Neutrophil (primary cell): ENCODE measurements at regions not wholly inside any gene's neighbourhood (a gene's known extent, or its start where the extent isn't known, plus 50 kb on each side); places are given as distances from the start of the nearest gene placed in this dataset.

Source experiments
- H3K27ac ChIP-seq: fragments of 200-600 bp; sonication (generic); 2 replicates; pipeline ENCODE4 v1.5.1; 2016; ENCODE audit warnings: mild to moderate bottlenecking, moderate library complexity
- H3K27me3 ChIP-seq: fragments of 200-600 bp; sonication (generic); 2 replicates; pipeline ENCODE4 v1.6.0; 2016; ENCODE audit warnings: mild to moderate bottlenecking
- H3K36me3 ChIP-seq: fragments of 200-600 bp; sonication (generic); 2 replicates; pipeline ENCODE4 v1.5.1; 2017
- H3K4me1 ChIP-seq, 2 experiments: fragments of 200-600 bp in 1 of 2; sonication (generic) in 1 of 2; 1 replicate in 1 of 2; 2 replicates in 1 of 2; pipeline versions ENCODE4 v1.5.1 to v1.6.1; 2013 to 2016; ENCODE audit warnings: low read depth in 1 of 2, low read length in 1 of 2, mild to moderate bottlenecking in 1 of 2, moderate library complexity in 1 of 2; ENCODE audit not compliant: control insufficient read depth in 1 of 2, insufficient read depth in 1 of 2
- H3K4me3 ChIP-seq, 2 experiments: fragments of 200-600 bp in 1 of 2; sonication (generic) in 1 of 2; 1 replicate in 1 of 2; 2 replicates in 1 of 2; pipeline ENCODE4 v1.5.1; 2013 to 2016; ENCODE audit warnings: low read depth in 1 of 2, low read length in 1 of 2, mild to moderate bottlenecking in 1 of 2, moderate library complexity in 1 of 2
- H3K9me3 ChIP-seq: fragments of 200-600 bp; sonication (generic); 2 replicates; pipeline ENCODE4 v1.5.1; 2016
- CTCF ChIP-seq: fragments of 200-600 bp; sonication (generic); IDR thresholded peaks from 2 replicates; pipeline ENCODE4 v1.5.1; 2016; ENCODE audit warnings: antibody characterized with exemption

DNA sequence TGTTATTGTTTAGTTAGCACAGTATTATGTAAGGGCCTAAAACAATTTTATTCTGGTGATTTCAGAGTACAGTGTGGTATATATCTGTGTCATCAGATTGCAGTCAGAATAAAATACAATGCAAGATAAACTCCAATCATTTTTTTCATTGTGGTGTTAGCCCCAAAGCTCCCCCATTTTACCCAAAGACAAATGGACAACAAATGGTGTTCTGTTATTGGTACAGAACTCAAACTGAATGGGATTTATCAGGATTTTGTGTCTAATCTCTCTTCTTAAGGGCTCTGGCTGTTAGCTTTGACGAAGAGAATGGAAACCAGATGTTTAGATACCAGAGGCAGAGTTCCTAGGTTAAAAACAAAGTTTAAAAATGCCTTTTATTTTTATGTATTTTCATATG, 163.1 kb upstream of the USP25 start:
- no peaks in the 10 kb centered on the region for H3K9me3 ChIP-seq
- H3K27ac ChIP-seq, result no peak overlapping the region
- no peaks in the 10 kb centered on the region for H3K4me1 ChIP-seq
- no peaks in the 10 kb centered on the region for H3K27me3 ChIP-seq
- H3K4me3 ChIP-seq, result no peak overlapping the region
- no peaks in the 10 kb centered on the region for H3K36me3 ChIP-seq
- no peak for TF ChIP-seq CTCF

DNA sequence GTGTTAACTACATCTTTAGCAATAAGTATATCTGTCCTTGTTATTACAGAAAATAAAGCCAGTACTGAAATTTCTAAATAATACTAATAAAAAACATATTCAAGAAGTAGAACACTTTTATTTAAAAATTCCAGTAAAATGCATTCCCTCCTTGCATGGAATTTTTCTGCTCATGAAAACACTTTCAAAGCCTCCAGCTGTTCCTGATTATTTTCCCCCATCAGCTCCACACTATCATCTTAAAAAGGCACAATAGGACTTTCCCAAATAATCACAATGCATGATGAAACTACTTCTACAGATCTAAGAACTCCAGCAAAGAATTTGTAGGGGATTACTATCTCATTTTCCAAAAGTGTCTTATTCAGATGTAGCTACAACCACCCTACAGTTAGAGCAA, 162.6 kb upstream of the USP25 start:
- Histone ChIP-seq H3K4me1 (no peaks in the 10 kb centered on the region), H3K9me3 (no peaks in the 10 kb centered on the region), H3K27ac (no peak overlapping the region), H3K4me3 (no peak overlapping the region), H3K27me3 (no peaks in the 10 kb centered on the region), H3K36me3 (no peaks in the 10 kb centered on the region)
- TF ChIP-seq CTCF, result no peak

- Histone ChIP-seq H3K27me3 (no peaks in the 10 kb centered on the region), H3K4me1 (no peaks in the 10 kb centered on the region), H3K27ac (no peak overlapping the region), H3K36me3 (no peaks in the 10 kb centered on the region), H3K9me3 (no peaks in the 10 kb centered on the region), H3K4me3 (no peak overlapping the region)
- no peak for TF ChIP-seq CTCF
These were observed 161.3 kb upstream of the USP25 start for GRCh38 chr21:15568516-15568915.

DNA sequence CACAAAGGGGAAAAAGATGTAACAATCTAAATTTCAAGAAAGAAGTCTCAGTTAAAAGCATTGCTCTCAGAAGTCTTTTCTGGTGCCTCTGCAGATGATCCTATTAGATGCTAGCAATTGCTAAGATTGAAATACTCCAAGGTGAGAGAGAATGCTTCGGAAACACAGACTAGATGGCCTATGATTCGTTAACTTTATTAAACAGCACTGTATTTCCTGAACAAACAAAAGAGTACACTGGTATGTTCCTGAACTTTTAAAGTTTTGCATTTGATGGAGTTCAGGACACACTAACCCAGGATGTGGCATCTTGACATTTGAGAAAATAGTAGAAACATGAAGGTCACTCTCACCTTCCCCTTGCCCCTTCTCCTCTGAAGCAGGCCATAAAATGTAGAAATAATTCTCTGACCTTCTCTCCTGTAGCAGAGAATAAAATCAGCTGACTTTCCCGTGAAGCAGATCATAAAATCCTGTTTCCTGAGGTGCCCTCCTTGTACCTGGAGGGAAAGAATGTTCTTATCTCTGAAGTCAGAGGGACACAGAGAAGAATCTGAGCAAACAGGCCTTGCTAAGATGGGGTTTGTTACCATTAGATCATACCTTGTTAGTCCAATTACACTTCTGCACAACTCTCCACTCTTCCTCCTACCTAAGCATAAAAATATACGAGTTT, 142.9 kb upstream of the USP25 start:
- H3K4me3 ChIP-seq, result no peak overlapping the region
- H3K27ac ChIP-seq, result no peak overlapping the region
- H3K36me3 ChIP-seq, result no peaks in the 10 kb centered on the region
- no peak for TF ChIP-seq CTCF
- no peaks in the 10 kb centered on the region for H3K4me1 ChIP-seq
- H3K9me3 ChIP-seq, result no peaks in the 10 kb centered on the region
- H3K27me3 ChIP-seq, result no peaks in the 10 kb centered on the region

DNA sequence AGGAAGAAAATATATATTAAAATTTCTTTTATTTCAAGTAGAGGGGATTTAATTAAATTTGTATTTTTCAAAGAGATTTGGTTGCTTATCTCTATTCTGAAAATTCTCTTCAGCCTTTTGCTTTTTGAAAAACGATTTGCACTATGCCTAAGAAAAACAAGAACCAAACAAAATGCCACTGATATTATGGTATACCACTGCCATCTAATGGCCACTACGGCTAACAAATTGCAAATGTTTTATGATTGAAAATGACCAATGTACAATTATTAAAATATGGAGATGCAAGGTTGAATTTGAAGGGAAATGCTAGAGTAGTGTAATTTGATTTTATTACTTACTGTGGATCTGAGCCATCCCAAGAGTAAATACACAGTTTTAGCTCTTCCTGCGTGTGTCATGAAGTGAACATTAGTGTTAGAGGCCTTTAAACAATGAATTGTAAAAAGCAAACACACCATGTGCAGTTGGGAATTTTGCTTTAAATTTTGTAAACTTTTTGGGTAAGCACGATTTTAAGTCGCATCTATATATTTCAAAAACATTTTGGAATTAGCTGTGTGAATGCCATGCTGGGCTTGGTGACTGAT, 137.4 kb upstream of the USP25 start:
- Histone ChIP-seq H3K4me3 (no peak overlapping the region), H3K9me3 (no peaks in the 10 kb centered on the region), H3K4me1 (no peaks in the 10 kb centered on the region), H3K36me3 (no peaks in the 10 kb centered on the region), H3K27me3 (no peaks in the 10 kb centered on the region), H3K27ac (no peak overlapping the region)
- no peak for TF ChIP-seq CTCF
